ENCODE measurements at regions not wholly inside any gene's neighbourhood (a gene's known extent, or its start where the extent isn't known, plus 50 kb on each side); places are given as distances from the start of the nearest gene placed in this dataset.

GRCh38 chr3:30511524-30512251 lies 94.7 kb upstream of the TGFBR2 start:
- no peaks in the 10 kb centered on the region for H3K9me2 ChIP-seq (replicated peaks; ENCODE audit: insufficient read depth, low read length)

DNA sequence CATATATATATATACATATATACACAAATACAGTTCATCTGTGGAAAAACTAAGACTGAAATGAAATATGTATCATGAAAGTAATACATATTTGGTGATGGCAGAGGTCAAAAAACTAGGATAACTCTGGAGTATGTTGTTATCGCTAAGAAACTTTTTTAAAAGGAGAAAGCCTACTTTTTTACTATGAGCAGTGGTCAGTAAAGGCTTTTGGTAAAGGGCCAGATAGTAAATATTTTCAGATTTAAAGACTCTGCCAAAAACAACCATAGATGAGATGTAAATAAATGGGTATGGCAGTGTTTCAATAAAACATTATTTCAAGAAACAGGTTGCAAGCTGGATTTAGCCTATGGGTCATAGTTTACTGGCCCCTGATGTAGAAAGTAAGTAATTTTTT lies 93.8 kb upstream of the TGFBR2 start:
- no peak overlapping the region for H3K9ac ChIP-seq (ENCODE audit: low read length)
- no peaks in the 10 kb centered on the region for H4K20me1 ChIP-seq (ENCODE audit: low read depth, low read length)
- no peaks in the 10 kb centered on the region for H3K9me3 ChIP-seq (ENCODE audit: insufficient read depth, low read length)
- H3F3A ChIP-seq (ENCODE audit: insufficient read depth) = no peaks in the 10 kb centered on the region
- H3K27ac ChIP-seq (ENCODE audit: low read depth, low read length) = no peak overlapping the region
- TF ChIP-seq EZH2phosphoT487 (conservative IDR thresholded peaks at IDR 0.05; ENCODE audit: low read length) (no peak), CTCF (IDR thresholded peaks at IDR 0.05; ENCODE audit: insufficient read depth, low read length, poor library complexity, severe bottlenecking) (no peak)
- no peak overlapping the region for H3K4me3 ChIP-seq (ENCODE audit: insufficient read depth, low read length, poor library complexity, severe bottlenecking)
- H3K4me2 ChIP-seq (ENCODE audit: low read depth, low read length, poor library complexity, severe bottlenecking) = no peak overlapping the region
- no peaks in the 10 kb centered on the region for H3K27me3 ChIP-seq (ENCODE audit: low read length)
- H2AFZ ChIP-seq (ENCODE audit: low read depth, low read length, severe bottlenecking) = no peak overlapping the region
- no peaks in the 10 kb centered on the region for H3K36me3 ChIP-seq (ENCODE audit: low read length)
- no peaks in the 10 kb centered on the region for H3K79me2 ChIP-seq (ENCODE audit: insufficient read depth, low read length)
- no peaks in the 10 kb centered on the region for H3K9me2 ChIP-seq (replicated peaks; ENCODE audit: insufficient read depth, low read length)

More at GRCh38 chr3:30511524-30512251, 94.7 kb upstream of the TGFBR2 start:
- no peaks in the 10 kb centered on the region for H3K9me3 ChIP-seq (ENCODE audit: insufficient read depth, low read length)
- H3K9ac ChIP-seq (ENCODE audit: low read length) = no peak overlapping the region
- no peak overlapping the region for H3K4me2 ChIP-seq (ENCODE audit: low read depth, low read length, poor library complexity, severe bottlenecking)
- H2AFZ ChIP-seq (ENCODE audit: low read depth, low read length, severe bottlenecking) = no peak overlapping the region
- TF ChIP-seq CTCF (IDR thresholded peaks at IDR 0.05; ENCODE audit: insufficient read depth, low read length, poor library complexity, severe bottlenecking) (no peak), EZH2phosphoT487 (conservative IDR thresholded peaks at IDR 0.05; ENCODE audit: low read length) (no peak)
- H3K27me3 ChIP-seq (ENCODE audit: low read length) = no peaks in the 10 kb centered on the region
- H3K4me3 ChIP-seq (ENCODE audit: insufficient read depth, low read length, poor library complexity, severe bottlenecking) = no peak overlapping the region
- no peaks in the 10 kb centered on the region for H4K20me1 ChIP-seq (ENCODE audit: low read depth, low read length)
- no peaks in the 10 kb centered on the region for H3K36me3 ChIP-seq (ENCODE audit: low read length)
- H3F3A ChIP-seq (ENCODE audit: insufficient read depth) = no peaks in the 10 kb centered on the region
- no peak overlapping the region for H3K27ac ChIP-seq (ENCODE audit: low read depth, low read length)
- H3K79me2 ChIP-seq (ENCODE audit: insufficient read depth, low read length) = no peaks in the 10 kb centered on the region

GRCh38 chr3:30513374-30514152 lies 92.8 kb upstream of the TGFBR2 start:
- no peak for TF ChIP-seq EZH2phosphoT487 (conservative IDR thresholded peaks at IDR 0.05; ENCODE audit: low read length)
- no peak for TF ChIP-seq CTCF (IDR thresholded peaks at IDR 0.05; ENCODE audit: insufficient read depth, low read length, poor library complexity, severe bottlenecking)
- Histone ChIP-seq H3K27ac (ENCODE audit: low read depth, low read length) (no peak overlapping the region), H3K9me2 (replicated peaks; ENCODE audit: insufficient read depth, low read length) (no peaks in the 10 kb centered on the region), H3K27me3 (ENCODE audit: low read length) (no peaks in the 10 kb centered on the region), H3K9me3 (ENCODE audit: insufficient read depth, low read length) (no peaks in the 10 kb centered on the region), H4K20me1 (ENCODE audit: low read depth, low read length) (no peaks in the 10 kb centered on the region), H3K79me2 (ENCODE audit: insufficient read depth, low read length) (no peaks in the 10 kb centered on the region), H3K9ac (ENCODE audit: low read length) (no peak overlapping the region), H2AFZ (ENCODE audit: low read depth, low read length, severe bottlenecking) (no peak overlapping the region), H3F3A (ENCODE audit: insufficient read depth) (no peaks in the 10 kb centered on the region), H3K4me3 (ENCODE audit: insufficient read depth, low read length, poor library complexity, severe bottlenecking) (no peak overlapping the region), H3K36me3 (ENCODE audit: low read length) (no peaks in the 10 kb centered on the region), H3K4me2 (ENCODE audit: low read depth, low read length, poor library complexity, severe bottlenecking) (no peak overlapping the region)

All from SU-DHL-6 (cell line).